Astrocyte of the cerebellum (primary cell): ENCODE measurements at regions not wholly inside any gene's neighbourhood (a gene's known extent, or its start where the extent isn't known, plus 50 kb on each side); places are given as distances from the start of the nearest gene placed in this dataset.

ENCODE experiments used
- DNase-seq: peaks from one replicate; pipeline ENCODE4 v3.0.0-alpha.2; 2011; ENCODE audit warnings: low read depth
- H3K4me3 ChIP-seq: 2 replicates; pipeline ENCODE4 v1.5.1; 2011; ENCODE audit warnings: mild to moderate bottlenecking, low read depth, low read length, moderate library complexity
- CTCF ChIP-seq: IDR thresholded peaks from 2 replicates; pipeline ENCODE4 v1.5.1; 2012; ENCODE audit warnings: low read length, low read depth, moderate library complexity, mild to moderate bottlenecking; ENCODE audit errors: missing control alignments
- in situ Hi-C: cut with HindIII; loops from 2 replicates; pipeline ENCODE4 v1.10.0; 2017; ENCODE audit warnings: low sequenced_read_pairs

- DNase-seq, result no peak
- in situ Hi-C loops, result loop anchor here (5.0 kb wide), 1 partner anchor 65 kb away; no protein-coding TSS in a partner anchor
- TF ChIP-seq CTCF, result no peak
- no peak overlapping the region for H3K4me3 ChIP-seq
Measured at GRCh38 chr3:30522476-30522875, 83.9 kb upstream of the TGFBR2 start.

- no peak overlapping the region for H3K4me3 ChIP-seq
- no peak for DNase-seq
- in situ Hi-C loops, result loop anchor here (5.0 kb wide), 1 partner anchor 66 kb away; no protein-coding TSS in a partner anchor
- no peak for TF ChIP-seq CTCF
Measured at GRCh38 chr3:30523366-30523765, 83.0 kb upstream of the TGFBR2 start.

- no peak for DNase-seq
- in situ Hi-C loops, result loop anchor here (5.0 kb wide), 1 partner anchor 67 kb away; no protein-coding TSS in a partner anchor
- no peak overlapping the region for H3K4me3 ChIP-seq
- TF ChIP-seq CTCF, result no peak
Measured at GRCh38 chr3:30524357-30525040, 81.9 kb upstream of the TGFBR2 start.

- H3K4me3 ChIP-seq, result no peak overlapping the region
- in situ Hi-C loops, result no loop called here
- no peak for TF ChIP-seq CTCF
- no peak for DNase-seq
Measured at GRCh38 chr3:30526031-30526430, 80.4 kb upstream of the TGFBR2 start.

GRCh38 chr3:30527186-30527585 lies 79.2 kb upstream of the TGFBR2 start:
- no peak overlapping the region for H3K4me3 ChIP-seq
- no peak for TF ChIP-seq CTCF
- in situ Hi-C loops, result no loop called here
- no peak for DNase-seq

GRCh38 chr3:30527720-30528119 lies 78.7 kb upstream of the TGFBR2 start:
- no peak for DNase-seq
- no peak for TF ChIP-seq CTCF
- in situ Hi-C loops, result no loop called here
- no peak overlapping the region for H3K4me3 ChIP-seq
